ENCODE measurements at regions not wholly inside any gene's neighbourhood (a gene's known extent, or its start where the extent isn't known, plus 50 kb on each side); places are given as distances from the start of the nearest gene placed in this dataset.
A peak's percentile ranks its signal among the peaks of the same experiment; 100 is the strongest.
"Not testable (repeated sequence)": the region's sequence is repeated elsewhere in the genome, so short reads cannot be mapped to it uniquely, and the experiment has no call there.

DNA sequence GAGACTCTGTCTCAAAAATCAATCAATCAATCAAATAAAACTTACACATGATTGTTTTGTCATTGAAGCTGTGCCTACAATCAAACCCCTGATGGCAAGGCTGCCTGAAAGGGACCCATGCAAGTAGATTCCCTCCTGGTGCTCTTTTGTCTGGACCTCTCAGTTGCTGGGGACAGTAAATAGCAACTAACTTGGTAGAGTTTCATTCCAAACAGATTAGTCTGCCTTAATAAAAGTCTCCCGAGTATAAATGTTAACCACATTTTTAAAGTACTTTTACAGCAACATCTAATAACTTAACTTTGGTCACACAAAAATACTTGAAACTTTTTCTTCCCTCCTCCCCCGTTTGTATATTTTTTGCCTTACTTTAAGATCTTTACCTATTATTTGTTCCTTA lies 105.5 kb downstream of the FEM1C start:
- no peak for DNase-seq (ENCODE audit: low read depth in 4 of 4, low spot score in 3 of 4)

DNA sequence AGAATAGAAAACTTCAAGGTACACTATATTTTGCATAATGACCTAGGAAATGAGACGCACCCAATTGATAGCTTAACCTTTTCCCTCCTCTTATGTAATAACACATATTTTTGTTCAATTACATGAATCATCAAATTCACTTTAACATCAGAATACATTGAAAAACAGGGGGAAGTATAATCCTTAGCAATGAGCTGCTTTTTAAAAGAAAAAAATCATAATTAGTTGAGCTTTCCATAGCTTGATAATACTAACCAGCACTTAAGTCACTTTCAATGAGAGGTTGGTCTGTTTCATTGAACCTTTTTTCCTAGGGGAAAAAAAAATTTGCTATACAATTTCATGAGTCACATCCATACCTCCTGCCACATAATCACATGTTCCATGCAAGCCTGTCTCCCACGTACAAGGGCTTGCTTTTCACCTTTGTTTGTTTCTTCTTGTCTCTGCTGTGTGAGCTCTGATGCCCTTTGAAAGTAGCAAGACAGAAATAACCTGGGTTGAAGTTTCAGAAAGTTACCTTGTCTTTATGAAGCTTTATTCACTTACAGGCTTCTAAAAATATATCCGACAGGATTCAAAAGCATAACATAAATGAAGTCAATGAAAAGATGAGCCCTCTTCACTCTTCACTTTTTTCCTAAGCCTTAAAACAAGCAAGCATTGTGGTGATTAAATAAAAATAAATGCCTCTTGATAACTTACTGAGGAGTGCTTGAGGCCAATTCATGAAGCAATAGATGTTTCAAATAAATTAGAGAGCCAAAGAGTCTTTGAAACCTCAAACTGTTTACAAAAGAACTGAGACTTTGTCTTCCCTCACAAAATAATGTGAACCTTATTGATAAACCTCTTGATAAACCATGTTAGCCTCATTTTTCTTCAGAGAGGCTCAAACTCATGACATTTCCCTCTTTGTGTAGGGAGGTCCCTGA lies 108.5 kb downstream of the FEM1C start:
- DNase-seq (ENCODE audit: low read depth in 4 of 4, low spot score in 3 of 4): no peak

DNA sequence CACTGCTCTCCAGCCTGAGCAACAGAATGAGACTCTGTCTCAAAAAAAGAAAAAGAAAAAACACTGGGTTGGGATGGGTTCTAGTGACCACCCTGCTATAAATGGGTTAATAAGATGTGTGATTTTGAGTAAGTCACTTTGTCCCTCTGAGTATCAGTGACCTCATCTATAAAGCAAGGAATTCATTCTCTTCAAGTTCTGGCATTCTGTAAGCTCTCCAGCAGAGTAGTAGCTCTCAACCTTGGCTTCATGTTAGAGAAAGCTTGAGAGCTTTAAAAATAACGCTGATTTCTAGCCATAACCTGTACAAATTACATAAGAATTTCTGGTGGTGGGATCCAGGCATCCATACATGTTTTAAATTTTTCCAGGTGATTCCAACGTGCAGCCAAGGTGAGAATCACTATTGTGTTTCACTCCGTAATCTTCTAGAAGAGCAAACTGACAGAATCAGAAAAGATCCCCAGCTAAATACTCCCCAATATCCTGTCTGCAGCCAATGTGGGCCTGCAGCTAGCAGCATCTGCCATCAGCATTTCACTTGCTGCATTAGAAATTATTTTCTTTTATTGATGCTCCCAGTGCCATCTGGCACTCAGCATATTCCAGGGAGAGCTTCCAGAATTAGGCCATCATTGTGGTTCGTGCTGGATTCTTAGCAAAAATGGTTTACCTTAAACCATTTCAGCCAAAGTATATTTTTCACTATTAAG lies 109.4 kb downstream of the FEM1C start:
- DNase-seq (ENCODE audit: low read depth in 4 of 4, low spot score in 3 of 4): no peak

DNA sequence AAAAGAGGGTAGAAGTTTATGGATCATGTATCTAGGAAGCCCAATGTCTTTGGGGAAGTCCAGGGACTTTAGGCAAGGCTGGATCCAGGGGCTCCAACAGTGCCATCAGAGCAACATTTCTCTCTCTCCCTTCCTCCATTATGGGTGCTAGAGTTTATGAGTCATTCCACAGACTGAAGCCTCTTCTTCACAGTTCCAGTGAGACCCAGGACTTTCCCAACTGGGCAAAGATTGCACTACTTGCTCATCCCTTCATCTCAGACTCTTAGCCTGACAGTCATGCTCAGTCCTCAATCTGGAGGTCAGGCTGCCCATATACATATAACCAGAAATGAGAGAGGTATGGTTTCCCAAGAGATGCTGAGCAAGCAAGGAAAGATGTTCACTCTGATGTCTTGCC lies 110.7 kb downstream of the FEM1C start:
- DNase-seq (ENCODE audit: low read depth in 4 of 4, low spot score in 3 of 4): no peak

DNA sequence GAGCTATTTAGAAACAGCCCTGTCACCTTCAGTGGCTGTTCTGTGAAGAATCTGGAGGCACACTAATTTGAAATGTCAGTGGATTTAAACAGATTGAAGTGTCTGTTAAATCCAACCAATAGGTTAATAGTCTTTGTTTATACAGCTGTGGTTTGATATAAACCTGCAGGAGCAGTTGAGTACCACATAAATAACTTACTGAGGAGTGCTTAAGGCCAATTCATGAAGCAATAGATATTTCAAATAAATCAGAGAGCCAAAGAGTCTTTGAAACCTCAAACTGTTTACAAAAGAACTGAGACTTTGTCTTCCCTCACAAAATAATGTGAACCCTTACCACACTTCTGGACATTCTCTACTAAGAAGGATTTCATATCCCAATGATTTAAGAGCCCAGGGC lies 111.9 kb downstream of the FEM1C start:
- DNase-seq (ENCODE audit: low read depth in 4 of 4, low spot score in 3 of 4): peak in 2 of 4 donors; percentile 36 to 62

DNA sequence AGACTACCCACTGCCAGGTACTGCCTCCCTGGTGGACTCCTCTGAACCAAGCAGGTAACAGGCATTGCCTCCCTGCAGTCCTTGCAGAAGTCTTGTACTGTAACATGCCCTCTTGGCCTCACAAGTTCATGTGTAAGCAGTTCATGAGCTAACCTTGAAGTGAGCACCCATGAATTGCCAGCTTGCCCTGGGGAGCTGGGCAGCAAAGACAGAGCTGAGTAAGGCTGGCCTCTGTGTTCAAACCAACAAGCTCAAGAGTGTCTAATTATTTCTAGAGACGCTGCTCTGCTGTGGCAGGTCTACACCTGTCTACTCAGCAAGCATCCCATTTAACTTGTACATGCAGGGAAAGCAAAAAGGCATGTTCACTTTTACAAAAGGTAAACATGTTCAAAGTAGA lies 113.5 kb downstream of the FEM1C start:
- no peak for DNase-seq (ENCODE audit: low read depth in 4 of 4, low spot score in 3 of 4)

DNA sequence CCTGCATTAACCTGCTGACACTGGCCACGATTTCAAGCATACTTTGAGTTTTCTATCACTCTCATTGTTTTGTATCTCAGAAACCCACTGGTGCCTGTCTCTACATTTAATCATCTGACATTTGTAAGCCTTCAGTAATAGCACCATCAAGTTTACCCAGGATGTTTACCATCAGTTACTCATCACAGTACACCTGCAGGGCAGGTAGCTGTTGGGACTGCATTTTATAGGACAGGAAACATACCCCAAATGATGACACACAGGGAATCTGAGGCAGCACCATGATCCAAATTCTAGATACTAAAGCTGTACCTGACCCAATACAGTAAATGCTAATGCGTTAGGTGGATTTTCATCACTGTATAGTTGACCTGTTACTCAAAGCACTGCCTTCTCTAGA lies 114.2 kb downstream of the FEM1C start:
- no peak for DNase-seq (ENCODE audit: low read depth in 4 of 4, low spot score in 3 of 4)

DNA sequence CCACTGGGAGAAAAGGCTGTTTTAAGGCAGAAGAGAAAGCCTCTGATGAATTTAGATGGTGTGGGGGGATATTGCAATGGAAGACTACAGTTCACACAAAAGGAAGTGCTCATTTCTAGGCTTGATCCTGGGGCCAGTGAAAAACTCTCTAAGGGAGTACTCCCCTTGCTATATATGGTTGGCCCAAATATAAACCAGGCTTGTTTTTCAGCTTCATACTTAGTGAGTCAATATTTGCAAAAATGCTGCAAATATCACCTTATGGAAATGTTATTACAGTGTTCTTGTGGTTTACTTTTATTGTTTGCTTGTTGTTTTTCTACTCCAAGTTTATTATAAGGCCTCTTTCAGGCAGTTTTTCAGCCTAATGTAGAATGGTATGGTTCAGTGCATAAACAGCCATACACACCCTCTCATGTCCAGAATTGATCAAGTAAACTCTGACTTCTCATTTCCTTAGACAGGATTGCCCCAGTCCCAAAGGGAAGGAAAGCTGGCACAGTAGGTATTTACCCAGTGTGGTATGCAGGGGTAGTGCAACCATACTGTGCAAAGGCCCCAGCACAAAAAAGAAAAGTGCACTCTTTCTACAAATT lies 115.1 kb downstream of the FEM1C start:
- no peak for DNase-seq (ENCODE audit: low read depth in 4 of 4, low spot score in 3 of 4)

DNA sequence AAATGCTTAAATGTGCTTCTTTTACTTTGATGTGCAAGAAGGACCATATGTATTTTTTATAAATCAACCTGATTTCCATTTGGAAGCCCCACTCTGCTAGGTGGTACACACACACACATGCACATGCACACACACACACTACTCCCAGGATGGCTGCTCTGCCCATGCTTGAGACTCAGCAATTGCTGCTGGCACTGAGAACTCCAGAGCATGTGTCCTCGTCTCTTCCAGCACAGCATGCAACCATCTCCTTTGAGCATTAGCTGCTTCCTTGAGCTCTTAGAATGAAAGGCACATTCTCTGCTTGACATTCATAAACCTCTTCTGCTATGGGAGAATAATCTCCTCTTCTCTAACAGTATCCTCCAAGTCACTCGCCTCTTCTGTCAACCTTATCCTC lies 115.9 kb downstream of the FEM1C start:
- DNase-seq (ENCODE audit: low read depth in 4 of 4, low spot score in 3 of 4): no peak

DNA sequence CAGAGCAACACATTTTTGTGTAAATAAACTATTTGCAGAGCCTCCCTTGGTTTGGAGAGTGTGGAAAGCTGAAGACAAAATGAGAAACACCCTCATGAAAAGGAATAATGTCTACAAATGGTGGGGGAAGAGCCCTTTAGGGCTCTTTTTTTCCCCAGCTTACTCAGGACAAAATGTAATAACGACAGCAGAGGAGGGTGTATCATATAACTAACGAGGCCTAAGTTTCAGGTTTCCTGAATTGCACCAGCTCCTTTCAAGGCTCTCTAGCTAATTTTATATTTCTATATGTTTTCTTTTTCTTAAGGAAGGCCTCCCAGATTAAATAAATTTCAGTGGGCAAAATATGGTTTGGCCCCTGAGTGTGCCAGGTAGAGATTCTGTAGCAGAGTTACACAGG lies 116.3 kb downstream of the FEM1C start:
- no peak for DNase-seq (ENCODE audit: low read depth in 4 of 4, low spot score in 3 of 4)

DNA sequence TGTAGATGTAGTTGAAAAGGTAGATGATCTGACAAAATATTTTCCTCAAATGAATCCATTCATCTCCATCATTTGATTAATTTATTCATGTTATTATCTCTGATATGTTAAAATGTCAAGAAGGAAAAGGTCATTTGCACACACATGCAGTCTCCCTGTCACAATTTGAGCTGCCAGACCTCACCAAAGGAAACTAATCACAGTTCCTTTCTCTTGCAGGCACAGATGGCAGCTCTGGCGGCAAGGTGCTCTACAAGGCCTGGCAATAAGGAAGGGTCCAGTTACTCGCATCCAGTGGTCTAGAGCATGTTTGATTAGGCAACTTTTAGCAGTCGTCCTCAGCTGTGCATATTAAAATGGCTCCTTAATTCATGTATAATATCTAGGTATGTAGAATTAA lies 120.1 kb downstream of the FEM1C start:
- DNase-seq (ENCODE audit: low read depth in 4 of 4, low spot score in 3 of 4): no peak

DNA sequence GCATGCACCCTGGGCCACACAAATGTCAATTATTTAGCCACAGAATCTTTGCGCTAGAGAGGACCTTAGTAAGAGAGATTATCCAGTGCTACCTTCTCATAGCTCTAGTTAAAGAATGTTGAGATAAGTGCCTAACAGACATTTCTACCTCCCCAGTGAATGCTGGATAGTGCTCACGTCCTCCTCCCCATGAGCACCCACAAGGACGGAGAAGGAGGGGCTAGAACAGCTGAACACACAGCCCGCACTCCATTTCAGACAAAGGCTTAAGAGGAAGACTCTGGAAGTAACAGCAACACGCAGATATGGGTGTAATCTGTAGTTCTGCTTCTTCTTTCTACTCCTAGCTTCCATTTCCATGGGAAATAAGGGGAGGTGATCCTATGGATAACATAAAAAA lies 120.5 kb downstream of the FEM1C start:
- DNase-seq (ENCODE audit: low read depth in 4 of 4, low spot score in 3 of 4): no peak

DNA sequence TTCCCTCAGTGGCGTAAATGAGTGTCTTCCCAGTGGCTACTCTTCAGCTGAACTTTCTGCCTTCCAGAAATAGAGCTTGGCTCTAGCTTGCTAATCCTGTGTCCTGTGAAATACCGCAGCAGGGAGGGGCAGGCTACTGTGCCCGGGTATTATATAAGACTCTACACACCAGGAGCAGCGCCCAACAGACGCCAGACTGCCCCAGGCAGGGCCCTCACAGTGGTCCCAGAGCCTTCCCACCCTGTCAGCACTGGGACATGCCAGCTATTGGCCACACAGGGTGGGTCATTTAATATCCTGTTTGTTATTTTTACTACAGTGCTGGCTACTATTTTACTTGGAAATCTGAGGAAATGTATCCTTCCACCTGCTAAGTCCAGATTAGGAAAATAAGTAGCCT lies 121.0 kb downstream of the FEM1C start:
- DNase-seq (ENCODE audit: low read depth in 4 of 4, low spot score in 3 of 4): no peak

DNA sequence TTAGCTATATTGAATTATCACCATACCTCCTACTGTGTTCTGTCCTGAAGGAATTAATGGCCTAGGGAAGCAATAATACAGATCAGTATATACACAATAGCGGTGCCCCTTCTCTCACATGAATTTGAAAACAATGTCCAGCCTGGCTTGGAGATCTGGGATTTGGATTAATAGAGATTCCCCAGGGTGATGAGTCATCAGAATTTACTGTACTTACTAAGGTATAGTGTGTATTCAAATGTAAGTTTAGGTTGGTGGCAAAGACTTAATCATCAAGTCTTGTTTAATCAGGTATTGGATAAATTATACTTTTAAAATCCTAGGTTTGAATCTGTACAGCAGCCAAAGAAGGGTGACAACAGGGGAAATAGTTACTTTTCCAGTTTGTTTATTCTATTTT lies 121.5 kb downstream of the FEM1C start:
- no peak for DNase-seq (ENCODE audit: low read depth in 4 of 4, low spot score in 3 of 4)

DNA sequence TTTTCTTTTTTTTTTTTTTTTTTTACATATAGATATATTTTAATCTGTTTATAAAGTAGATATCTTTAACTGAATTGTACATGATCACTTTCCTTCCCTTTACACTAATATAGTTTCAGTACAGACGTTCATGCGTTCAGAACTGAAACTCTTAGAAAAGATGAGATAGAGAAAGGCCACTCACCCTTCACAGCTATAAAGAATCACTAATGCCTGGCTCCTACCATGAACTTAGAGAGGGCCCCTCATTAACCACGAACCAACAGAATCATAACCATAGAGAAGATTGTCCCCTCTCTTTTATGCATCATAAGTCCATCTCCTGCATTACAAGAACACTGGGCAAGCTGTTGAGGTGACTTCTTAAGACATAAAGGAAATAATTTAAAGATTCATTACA lies 123.8 kb downstream of the FEM1C start:
- DNase-seq (ENCODE audit: low read depth in 4 of 4, low spot score in 3 of 4): not testable (repeated sequence)

DNA sequence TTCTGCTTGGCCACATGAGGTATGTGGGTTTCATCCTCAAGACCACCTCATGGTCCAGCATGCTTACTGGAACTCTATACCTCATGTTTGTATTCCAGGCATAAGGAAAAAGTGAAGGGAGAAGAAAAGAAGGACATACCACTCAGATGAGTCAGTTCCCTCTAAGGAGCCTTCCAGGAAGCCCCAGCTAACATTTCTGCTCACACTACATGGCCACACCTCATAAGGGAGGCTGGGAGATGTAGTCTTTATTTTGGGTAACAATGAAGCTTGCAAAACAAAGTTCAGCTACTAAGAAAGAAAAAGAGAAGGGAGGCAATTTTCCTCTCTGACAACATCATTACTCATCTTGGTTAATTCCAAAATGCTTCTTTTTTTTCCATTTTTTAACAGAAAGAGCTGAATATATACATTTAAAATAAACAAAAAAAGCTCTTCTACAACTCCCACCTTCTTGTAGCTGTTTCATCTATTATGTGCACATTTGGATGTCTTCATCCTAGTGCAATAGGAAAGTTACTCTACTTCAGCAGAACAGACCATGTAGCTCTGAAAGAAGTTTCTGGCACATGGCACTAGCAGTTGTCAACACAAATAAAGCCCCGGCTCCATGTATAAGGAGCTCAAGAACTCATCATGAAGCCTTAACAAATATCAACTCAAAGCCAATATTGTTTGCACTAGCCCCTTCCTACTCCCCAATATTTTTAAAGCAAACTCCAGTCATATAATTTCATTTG lies 123.6 kb upstream of the CCDC112 start:
- no peak for DNase-seq (ENCODE audit: low read depth in 4 of 4, low spot score in 3 of 4)

DNA sequence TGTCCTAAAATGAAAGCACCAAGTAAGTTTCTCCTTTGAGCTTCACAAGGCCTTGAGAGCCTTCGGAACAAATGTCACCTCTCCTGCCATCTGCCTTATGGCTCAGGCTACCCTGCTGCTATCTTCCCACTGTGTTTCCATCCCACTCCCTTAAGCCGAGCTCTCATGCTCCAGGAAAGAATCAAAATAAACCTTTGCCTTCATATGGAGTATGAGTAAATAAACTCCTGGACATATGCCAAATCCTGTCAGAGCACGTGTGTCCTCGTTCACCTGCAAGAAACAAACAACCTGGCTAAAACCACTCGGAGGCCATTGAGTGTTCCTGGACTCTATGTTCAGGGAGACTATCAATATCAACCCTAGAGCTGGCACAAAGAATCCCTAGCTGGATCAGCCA lies 122.3 kb upstream of the CCDC112 start:
- no peak for DNase-seq (ENCODE audit: low read depth in 4 of 4, low spot score in 3 of 4)

DNA sequence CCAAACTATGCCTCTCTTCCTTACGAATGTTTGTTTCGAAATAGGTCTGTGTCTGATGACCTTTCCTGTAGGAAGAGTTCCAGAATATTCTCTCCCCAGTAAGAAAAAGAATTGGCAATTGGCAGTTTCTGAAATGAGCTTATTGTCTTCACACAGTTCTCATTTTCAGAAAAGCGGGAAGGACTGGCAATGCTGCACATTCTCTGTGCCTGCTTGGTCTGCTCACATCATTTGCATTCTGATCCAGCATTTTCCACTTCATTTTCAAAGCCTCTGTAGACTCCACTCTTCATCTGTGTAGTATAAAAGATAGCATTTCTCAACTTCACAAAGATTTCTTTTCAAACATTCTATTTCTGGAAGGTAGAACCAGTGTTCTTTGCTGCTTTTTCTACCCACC lies 120.6 kb upstream of the CCDC112 start:
- DNase-seq (ENCODE audit: low read depth in 4 of 4, low spot score in 3 of 4): no peak

DNA sequence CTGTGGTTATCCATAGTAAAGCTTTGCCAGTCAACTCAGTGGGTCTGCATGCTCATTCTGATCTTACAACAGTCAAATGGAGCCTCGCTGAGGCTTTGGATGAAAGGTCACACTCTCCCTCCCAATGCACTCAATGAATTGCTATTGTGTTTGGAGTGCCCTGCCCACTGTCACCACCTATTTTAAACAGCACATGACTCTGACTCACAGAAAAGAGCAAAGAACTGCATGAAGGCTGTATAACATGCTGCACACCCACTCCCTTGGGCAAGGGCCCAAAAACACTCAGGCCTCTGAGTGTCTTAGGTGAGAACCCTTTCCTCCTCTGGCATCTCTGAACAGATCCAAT lies 118.7 kb upstream of the CCDC112 start:
- DNase-seq (ENCODE audit: low read depth in 4 of 4, low spot score in 3 of 4): no peak

DNA sequence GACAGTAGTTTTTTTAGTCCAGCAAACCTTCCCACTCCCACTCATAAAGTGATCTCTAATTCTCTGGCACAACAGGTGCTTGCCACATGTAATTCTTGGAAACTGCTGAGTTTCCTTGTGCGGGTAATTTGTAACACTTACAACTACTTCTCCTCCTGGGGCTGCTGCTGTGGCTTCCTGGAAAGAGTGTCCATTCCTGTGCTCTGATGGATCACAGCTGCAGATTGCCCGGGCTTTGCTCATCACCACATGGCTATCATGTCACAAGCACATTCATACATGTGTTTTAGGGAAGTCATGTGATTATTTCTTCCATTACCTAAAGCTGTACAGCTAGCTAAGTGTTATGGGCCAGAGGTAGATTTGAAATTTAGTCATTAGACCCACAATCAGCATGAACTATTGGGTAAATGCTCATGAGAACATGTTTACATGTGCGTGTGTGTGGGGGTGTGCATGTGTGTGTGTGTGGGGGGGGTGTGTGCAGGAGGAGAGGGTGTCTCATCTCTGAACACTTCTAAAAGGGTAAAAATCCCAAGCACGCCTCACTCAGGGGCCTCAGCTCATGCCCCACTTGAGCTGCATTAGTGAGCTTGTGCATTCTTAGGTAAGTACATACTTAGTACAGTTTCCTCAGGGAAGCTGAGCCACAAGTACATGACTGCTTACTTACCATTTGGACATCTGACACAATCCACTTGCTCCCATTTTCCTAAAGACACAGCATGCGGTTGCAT lies 118.1 kb upstream of the CCDC112 start:
- no peak for DNase-seq (ENCODE audit: low read depth in 4 of 4, low spot score in 3 of 4)

Measured in left renal pelvis (tissue), 4 donors.